Smooth muscle cell (in vitro differentiated cells): ENCODE measurements at regions not wholly inside any gene's neighbourhood (a gene's known extent, or its start where the extent isn't known, plus 50 kb on each side); places are given as distances from the start of the nearest gene placed in this dataset.

Experiments used
- DNase-seq: peaks from one replicate; lab custom pipeline; 2025; ENCODE audit not compliant: unreplicated experiment; lab: John Stamatoyannopoulos, UW
- H2AFZ ChIP-seq: fragments of 200-600 bp; sonication (generic); 2 replicates; pipeline ENCODE4 v1.6.0; 2016; ENCODE audit warnings: antibody characterized with exemption, low read depth, mild to moderate bottlenecking
- H3F3A ChIP-seq: fragments of 200-600 bp; sonication (generic); 2 replicates; pipeline ENCODE4 v1.6.0; 2017; ENCODE audit warnings: antibody characterized with exemption, low read depth
- H3K27ac ChIP-seq: fragments of 200-600 bp; sonication (generic); 2 replicates; pipeline ENCODE4 v1.5.1; 2016; ENCODE audit warnings: low read depth, mild to moderate bottlenecking
- H3K27me3 ChIP-seq: fragments of 200-600 bp; sonication (generic); 2 replicates; pipeline ENCODE4 v1.6.1; 2016; ENCODE audit warnings: low read depth, mild to moderate bottlenecking
- H3K36me3 ChIP-seq: fragments of 200-600 bp; sonication (generic); 2 replicates; pipeline ENCODE4 v1.5.1; 2016; ENCODE audit warnings: low read depth
- H3K4me1 ChIP-seq: fragments of 200-600 bp; sonication (generic); 2 replicates; pipeline ENCODE4 v1.5.1; 2016; ENCODE audit warnings: low read depth
- H3K4me2 ChIP-seq: fragments of 200-600 bp; sonication (generic); 2 replicates; pipeline ENCODE4 v1.6.0; 2016; ENCODE audit warnings: mild to moderate bottlenecking
- H3K4me3 ChIP-seq: fragments of 200-600 bp; sonication (generic); 2 replicates; pipeline ENCODE4 v1.5.1; 2016; ENCODE audit warnings: mild to moderate bottlenecking
- H3K79me2 ChIP-seq: fragments of 200-600 bp; sonication (generic); 2 replicates; pipeline ENCODE4 v1.6.0; 2016; ENCODE audit warnings: low read depth, mild to moderate bottlenecking
- H3K9ac ChIP-seq: fragments of 200-600 bp; sonication (generic); 2 replicates; pipeline ENCODE4 v1.6.0; 2016; ENCODE audit warnings: low read depth
- H3K9me3 ChIP-seq: fragments of 200-600 bp; sonication (generic); replicated peaks from 2 replicates; pipeline ENCODE4 v1.5.1; 2016; ENCODE audit warnings: low read depth
- H4K20me1 ChIP-seq: fragments of 200-600 bp; sonication (generic); 2 replicates; pipeline ENCODE4 v1.6.0; 2016; ENCODE audit warnings: low read depth
- CTCF ChIP-seq: fragments of 200-600 bp; sonication (generic); IDR thresholded peaks from 2 replicates; pipeline ENCODE4 v1.5.1; 2017; ENCODE audit warnings: borderline replicate concordance, mild to moderate bottlenecking, antibody characterized with exemption; ENCODE audit not compliant: insufficient read depth, poor library complexity, severe bottlenecking
- WGBS: methylation state at CpG from one replicate; pipeline ENCODE4 v1.1.7; 2016; ENCODE audit warnings: low lambda C conversion rate; 5-methylcytosine and 5-hydroxymethylcytosine counted together

- no peak overlapping the region for H2AFZ ChIP-seq
- no peaks in the 10 kb centered on the region for H3K9me3 ChIP-seq
- no peak for TF ChIP-seq CTCF
- H3K4me3 ChIP-seq: no peak overlapping the region
- H3K4me1 ChIP-seq: peaks cover 7% of the 10 kb centered on the region
- no peaks in the 10 kb centered on the region for H3K27me3 ChIP-seq
- no peaks in the 10 kb centered on the region for H3K79me2 ChIP-seq
- no peak overlapping the region for H3K9ac ChIP-seq
- no peak for DNase-seq
- H4K20me1 ChIP-seq: no peaks in the 10 kb centered on the region
- H3K36me3 ChIP-seq: no peaks in the 10 kb centered on the region
- H3K27ac ChIP-seq: peak overlapping the region; percentile 86
- peak overlapping the region; percentile 72 for H3K4me2 ChIP-seq
- peaks cover 5% of the 10 kb centered on the region for H3F3A ChIP-seq
- 5% methylated on average over 5 of the region's 5 CpGs for WGBS
Measured at GRCh38 chr1:200483491-200484143, 73.8 kb upstream of the ZNF281 start.

DNA sequence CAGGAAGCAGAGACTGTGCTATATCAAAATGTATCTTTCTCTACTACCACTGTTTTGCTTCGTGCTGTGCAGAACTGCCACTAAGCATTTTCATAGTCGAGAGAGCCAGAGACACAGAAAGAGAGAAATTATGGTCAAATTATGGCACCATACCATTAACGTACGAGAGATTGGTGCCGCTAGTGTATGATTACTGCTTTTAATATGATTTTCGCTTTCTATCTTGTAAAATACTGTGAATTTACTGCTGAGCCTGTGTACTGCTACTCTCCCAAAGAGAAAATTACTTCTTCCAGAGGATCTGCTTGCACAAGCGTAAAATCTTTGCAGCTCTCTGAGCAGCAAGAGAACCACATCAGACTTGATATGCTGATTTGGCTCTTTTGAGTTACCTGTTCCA is 71.1 kb upstream of the ZNF281 start:
- Histone ChIP-seq H3K27ac (no peak overlapping the region), H3F3A (peaks cover 5% of the 10 kb centered on the region), H4K20me1 (no peaks in the 10 kb centered on the region), H3K27me3 (no peaks in the 10 kb centered on the region), H3K9ac (no peak overlapping the region), H3K79me2 (no peaks in the 10 kb centered on the region), H3K4me1 (peaks cover 3% of the 10 kb centered on the region), H3K4me3 (no peak overlapping the region), H3K9me3 (no peaks in the 10 kb centered on the region), H3K36me3 (no peaks in the 10 kb centered on the region), H2AFZ (no peak overlapping the region), H3K4me2 (no peak overlapping the region)
- 92% methylated on average over 7 of the region's 7 CpGs for WGBS
- DNase-seq: no peak
- TF ChIP-seq CTCF: no peak

DNA sequence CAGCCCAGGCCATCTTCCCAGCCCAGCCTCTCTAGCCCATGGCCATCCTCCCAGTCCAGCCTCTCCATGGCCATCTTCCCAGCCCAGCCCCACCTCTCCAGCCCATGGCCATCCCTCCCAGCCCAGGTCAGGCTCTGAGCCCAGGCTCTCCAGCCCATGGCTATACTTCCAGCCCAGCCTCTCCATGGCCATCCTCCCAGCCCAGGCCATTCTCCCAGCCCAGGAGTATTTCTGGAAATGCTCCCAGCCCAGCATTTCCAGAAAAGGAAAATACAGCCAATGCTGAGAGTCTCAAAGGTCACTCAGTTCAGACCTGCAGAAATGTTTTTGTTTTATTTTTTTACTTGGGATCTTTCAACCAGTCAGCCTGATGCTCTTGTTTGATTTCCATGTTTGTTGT is 70.0 kb upstream of the ZNF281 start:
- H3K27ac ChIP-seq: no peak overlapping the region
- H4K20me1 ChIP-seq: no peaks in the 10 kb centered on the region
- no peaks in the 10 kb centered on the region for H3K9me3 ChIP-seq
- DNase-seq: no peak
- H3K27me3 ChIP-seq: no peaks in the 10 kb centered on the region
- H3K36me3 ChIP-seq: no peaks in the 10 kb centered on the region
- peaks cover 5% of the 10 kb centered on the region for H3F3A ChIP-seq
- H3K79me2 ChIP-seq: no peaks in the 10 kb centered on the region
- H3K4me2 ChIP-seq: no peak overlapping the region
- H3K4me3 ChIP-seq: no peak overlapping the region
- no peak overlapping the region for H3K9ac ChIP-seq
- TF ChIP-seq CTCF: no peak
- H3K4me1 ChIP-seq: peaks cover 3% of the 10 kb centered on the region
- H2AFZ ChIP-seq: no peak overlapping the region

GRCh38 chr1:200478945-200479558 is 69.2 kb upstream of the ZNF281 start:
- H3K9me3 ChIP-seq: no peaks in the 10 kb centered on the region
- H3K27ac ChIP-seq: no peak overlapping the region
- H3K9ac ChIP-seq: no peak overlapping the region
- DNase-seq: no peak
- H3K4me2 ChIP-seq: no peak overlapping the region
- H3K27me3 ChIP-seq: no peaks in the 10 kb centered on the region
- no peak overlapping the region for H2AFZ ChIP-seq
- H3F3A ChIP-seq: peaks cover 5% of the 10 kb centered on the region
- H3K4me1 ChIP-seq: peaks cover 3% of the 10 kb centered on the region
- no peaks in the 10 kb centered on the region for H4K20me1 ChIP-seq
- no peaks in the 10 kb centered on the region for H3K79me2 ChIP-seq
- no peaks in the 10 kb centered on the region for H3K36me3 ChIP-seq
- WGBS: 97% methylated on average over 5 of the region's 6 CpGs
- H3K4me3 ChIP-seq: no peak overlapping the region
- TF ChIP-seq CTCF: no peak
